GM19025 (cell line): ENCODE measurements at regions not wholly inside any gene's neighbourhood (a gene's known extent, or its start where the extent isn't known, plus 50 kb on each side); places are given as distances from the start of the nearest gene placed in this dataset.

Experiments
- ATAC-seq: cut with Tn5 transposase; IDR thresholded peaks from one replicate; pipeline ENCODE4 v1.9.1; 2021; ENCODE audit warnings: mild to moderate bottlenecking, low read depth, moderate library complexity; ENCODE audit not compliant: unreplicated experiment

- no peak for ATAC-seq
These were observed 314.3 kb downstream of the C16orf95 start for GRCh38 chr16:87002717-87003413.

- no peak for ATAC-seq
These were observed 313.8 kb downstream of the C16orf95 start for GRCh38 chr16:87003414-87003755.

GRCh38 chr16:87006021-87006420, 311.2 kb downstream of the C16orf95 start:
- ATAC-seq, result no peak

DNA sequence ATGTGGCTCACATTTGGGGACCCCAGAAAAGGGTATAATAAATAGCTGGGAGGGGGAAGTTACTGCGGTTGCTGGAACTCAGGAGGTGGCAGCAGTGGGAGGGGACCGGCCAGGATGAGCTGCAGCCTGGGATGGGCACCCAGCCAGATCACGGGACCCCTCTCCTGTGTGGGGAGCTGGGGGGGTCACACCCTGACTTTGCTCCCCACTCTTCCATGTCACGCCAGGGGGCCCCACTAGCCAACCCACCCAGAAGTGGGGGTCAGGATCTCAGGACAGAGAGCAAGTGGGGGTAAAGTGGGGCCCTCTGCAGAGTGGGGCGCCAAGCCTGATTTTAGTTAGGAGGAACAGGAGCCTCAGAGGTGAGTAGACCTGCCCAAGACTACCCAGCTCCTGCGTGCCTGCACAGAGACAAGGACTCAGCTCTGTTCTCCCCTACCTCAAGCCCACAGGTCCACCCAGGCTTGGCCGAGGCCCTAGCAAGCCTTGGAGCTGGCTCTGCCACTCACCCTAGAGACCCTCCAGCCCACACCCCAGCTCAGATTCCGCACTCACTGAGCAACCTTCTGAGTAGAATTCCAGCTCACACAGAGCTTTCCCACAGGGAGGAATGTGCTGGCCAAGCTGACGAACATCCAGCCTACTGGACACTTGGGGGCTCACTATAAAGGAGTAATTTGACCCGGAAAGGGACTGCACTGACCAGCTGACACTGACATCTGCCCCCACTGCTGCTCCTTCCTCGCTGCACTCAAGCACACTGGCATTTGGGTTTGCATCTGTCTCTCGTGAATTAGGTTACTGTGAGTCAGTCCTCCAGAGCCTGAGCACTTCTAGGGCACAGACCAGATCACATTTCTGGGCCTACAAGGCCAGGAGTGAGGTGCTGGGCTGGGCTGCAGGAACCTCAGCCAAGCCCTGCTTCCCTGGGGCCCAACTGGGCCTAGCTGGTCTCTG, 310.1 kb downstream of the C16orf95 start:
- ATAC-seq, result no peak

GRCh38 chr16:87007907-87008306, 309.3 kb downstream of the C16orf95 start:
- no peak for ATAC-seq

DNA sequence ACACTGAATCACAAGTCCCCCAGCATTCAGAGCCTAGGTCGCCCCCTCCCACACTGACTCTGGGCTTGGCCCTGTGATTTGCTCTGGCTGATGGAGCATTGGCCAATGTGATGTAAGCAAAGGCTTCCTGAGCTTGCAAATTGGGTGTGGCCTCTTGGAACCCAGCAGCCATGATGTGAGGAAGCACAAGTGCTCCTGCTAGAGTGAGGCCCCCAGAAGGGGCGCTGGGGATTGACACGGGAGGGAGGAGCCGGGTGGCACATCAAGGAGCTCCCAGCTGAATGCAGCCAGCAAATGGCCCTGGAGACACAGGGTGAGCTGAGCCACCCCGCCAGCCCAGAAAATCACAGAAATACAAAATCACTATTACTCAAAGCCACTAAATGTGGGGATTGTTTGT, 308.5 kb downstream of the C16orf95 start:
- no peak for ATAC-seq

DNA sequence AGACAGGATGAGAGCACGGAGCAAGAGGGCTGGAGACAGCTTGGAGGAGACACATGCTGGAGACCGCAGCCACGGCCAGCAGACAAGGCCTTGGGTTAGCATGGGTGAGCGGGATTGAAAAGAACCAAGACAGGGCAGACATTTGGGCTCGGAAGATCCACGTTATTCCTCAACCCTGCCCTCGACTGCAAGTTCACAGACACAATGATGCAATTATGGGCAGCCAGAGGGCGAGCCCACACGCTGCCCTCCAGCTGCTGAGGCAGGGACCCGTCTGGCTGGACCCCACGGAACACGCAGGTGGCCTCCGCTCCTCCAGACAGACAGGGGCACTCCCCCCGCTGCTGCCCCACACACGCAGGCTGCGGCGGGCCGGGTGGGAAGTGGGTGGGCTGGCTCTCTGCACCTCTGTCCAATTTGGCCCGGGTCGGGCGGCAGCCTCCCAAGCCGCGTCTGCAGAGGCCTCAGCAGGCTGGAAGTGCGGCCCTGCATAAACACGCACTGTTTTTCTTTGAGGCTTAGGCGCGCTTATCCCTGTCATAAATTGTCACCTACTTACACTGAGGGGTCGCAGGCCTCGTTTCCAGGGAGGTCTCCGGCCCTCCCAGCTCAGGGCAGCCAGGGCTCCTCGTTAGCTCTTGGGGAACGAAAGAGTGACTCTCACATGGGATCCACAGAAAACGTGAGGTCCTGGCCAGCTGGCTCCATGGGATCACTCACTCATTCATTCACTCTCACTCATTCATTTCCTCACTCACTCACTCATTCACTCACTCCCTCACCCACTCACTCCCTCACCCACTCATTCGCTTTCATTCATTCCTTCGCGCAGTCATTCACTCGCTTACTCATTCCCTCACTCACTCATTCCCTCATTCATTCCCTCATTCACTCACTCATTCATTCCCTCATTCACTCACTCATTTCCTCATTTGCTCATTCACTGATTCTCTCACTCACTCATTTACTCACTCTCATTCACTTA, 303.9 kb downstream of the C16orf95 start:
- ATAC-seq, result no peak

GRCh38 chr16:87014112-87014511, 303.1 kb downstream of the C16orf95 start:
- no peak for ATAC-seq

DNA sequence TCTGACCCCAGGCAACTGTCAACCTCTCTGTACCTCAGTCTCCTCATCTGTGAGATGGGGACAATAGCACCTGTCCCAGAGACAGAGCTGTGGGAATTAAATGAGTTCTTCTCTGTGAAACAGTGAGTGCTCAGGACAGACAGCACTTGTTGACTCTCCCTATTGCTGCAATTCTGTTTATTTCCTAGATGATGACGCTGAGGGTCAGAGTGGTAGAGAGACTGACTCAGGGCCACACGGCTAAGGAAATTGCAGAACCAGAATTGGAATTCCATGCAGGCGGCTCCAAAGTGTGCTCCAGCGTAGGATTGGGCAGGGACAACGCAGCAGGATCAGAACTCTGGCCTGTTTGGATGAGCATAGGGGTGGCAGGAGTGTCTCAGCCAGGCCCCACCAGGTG, 302.2 kb downstream of the C16orf95 start:
- no peak for ATAC-seq

DNA sequence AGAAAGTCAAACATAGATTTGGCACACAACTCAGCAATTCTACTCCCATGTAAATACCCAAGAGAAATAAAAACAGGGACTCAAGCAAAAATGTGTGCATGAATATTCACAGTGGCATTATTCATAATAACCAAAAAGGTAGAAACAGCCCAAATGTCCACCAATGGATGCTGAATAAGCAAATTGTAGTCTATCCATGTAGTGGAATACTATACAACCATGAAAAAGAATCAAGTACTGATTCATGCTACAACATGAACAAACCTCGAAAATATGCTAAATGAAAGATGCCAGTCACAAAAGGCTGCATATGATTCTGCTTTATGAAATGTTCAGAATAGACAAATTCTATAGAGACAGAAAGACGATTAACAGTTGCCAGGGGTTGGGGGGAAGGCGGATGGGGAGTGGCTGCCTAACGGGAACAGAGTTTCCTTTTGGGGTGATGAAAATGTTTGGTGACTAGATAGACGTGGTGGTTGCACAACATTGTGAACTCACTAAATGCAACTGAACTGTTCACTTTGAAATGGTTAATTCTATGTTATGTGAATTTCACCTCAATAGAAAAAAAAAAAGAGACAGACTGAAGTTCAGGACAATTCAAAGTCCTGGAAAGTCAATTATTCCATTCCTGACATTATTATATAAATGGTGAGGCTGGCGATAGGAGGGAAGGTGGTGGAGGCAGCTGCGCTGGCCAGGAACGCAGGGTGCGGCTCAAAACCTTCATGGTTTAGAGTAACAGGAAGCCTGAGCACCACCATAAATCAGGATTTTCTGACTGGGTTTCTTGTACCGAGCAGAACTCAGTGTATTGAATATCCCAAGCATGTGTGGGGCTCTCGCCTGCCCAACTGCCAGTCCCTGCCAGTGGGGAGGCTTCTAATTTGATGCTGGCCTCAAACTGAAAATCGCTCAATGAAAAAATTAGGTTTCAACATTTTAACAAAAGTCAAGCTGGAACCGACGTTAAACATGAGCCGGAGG, 300.9 kb downstream of the C16orf95 start:
- ATAC-seq, result no peak

DNA sequence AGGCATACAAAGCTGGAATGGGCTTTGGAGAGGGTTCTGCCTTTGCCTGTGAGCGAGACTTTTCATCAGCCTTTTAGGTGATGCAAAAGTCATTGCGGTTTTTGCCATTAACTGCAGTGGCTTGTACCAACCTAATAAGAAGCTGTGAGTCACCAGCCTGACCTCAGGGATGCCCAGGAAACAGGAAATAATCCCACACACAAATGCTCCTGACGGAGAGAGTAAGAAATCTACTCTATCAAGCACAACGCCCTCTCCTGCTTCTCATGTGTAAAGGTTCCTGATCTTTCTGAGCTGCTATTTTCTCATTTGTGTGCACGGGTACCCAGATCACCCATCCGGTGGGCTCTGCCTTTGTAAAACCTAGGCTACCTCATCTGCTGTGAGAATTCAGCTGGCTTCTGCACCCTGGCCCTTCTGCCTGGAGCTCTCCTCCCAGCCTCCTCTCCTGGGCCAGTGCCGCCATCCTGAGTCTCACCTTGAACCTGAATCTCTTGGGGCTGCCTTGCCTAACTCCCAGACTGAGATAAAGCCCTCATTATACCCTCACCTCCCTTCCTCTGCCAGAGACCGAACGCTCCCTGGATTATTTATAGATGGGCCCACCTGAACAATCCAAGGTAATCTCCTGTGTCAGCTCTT, 299.7 kb downstream of the C16orf95 start:
- ATAC-seq, result no peak

- ATAC-seq, result no peak
These were observed 291.5 kb downstream of the C16orf95 start for GRCh38 chr16:87025676-87026075.

DNA sequence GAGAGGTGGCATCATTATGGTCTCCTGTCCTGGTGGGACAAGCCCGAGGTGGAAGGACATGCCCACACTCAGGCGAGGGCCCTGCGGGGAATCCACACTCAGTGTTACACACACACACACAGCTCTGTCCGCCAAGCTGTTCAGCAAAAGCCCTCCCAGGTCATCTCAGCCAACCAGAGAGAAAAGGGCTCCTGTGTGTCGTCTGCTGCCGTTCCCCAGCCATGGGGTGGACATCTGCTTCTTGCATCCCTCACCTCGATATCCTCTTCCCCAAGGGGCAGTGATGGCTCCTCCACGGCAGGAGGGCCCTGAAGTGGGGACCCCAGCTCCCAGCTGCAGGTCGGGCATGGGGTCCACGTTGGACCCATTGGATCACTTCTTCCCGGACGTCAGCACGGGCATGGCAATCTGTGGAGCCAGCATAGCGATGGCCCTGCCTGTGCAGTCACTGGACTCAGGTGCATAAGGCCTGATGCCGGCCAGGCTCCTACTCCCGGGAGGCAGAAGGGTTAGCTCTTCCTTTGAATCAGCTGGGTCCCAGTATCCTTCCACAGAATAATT, 290.1 kb downstream of the C16orf95 start:
- ATAC-seq, result no peak

DNA sequence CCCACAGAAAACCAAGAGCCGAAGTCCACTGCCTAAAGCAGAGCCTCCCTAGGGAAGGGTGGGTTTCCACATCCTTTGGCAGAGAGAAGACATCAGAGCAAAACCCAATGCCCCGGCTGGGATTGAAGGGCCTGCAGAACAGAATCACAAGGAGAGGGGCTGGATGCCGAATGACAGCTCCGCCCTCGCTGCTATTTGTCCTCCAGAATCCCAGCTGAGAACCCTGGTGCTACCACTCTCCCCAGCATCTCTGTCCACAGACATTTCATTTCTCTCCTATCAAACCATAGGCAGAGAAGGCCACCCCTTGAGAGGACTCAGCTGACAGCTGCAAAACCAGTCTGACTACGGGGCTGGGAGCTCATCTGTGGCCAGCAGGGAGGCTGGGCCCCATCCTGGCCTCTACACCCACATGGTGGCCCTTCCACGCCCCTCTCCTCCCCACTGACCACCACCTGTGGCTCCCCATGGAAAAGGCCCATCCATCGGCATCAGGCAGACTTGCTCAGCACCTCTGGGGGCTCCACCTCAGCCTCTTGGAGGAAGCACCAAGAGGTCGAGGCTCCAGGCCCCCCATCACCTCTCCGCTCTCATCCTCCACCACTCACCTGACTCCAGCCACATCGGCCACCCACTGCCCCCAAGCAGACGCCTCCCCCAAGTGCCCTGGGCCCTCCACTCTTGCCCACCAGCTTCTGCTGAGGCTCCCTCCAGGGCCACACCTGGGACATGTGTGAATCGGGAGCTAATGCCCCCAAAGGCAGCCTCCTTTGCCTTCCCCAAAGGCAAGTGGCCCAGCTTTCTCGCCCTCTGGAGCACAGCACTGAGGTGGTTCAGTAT, 288.5 kb downstream of the C16orf95 start:
- no peak for ATAC-seq

DNA sequence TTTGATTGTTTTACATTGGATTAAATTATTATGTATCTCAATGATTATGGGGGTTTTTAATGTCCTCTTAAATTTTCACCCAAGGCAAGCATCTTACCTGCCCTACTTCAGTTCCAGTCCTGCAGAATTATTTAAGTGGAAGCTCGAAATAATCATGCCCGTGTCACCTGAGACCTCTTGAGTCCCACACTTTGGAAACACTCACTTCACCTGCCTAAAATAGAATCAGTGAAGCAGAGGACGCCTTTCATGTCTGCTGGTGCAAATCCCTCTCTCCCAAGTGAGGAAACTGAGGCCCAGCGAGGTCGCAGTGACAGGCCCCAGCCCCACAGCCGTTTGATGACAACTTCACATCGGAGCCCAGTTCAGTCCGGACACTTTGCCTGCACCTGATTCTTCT, 284.6 kb downstream of the C16orf95 start:
- ATAC-seq, result no peak

GRCh38 chr16:87033021-87033471, 284.1 kb downstream of the C16orf95 start:
- no peak for ATAC-seq

- no peak for ATAC-seq
These were observed 283.5 kb downstream of the C16orf95 start for GRCh38 chr16:87033541-87034300.
